RPMI8226 (cell line): ENCODE measurements at regions not wholly inside any gene's neighbourhood (a gene's known extent, or its start where the extent isn't known, plus 50 kb on each side); places are given as distances from the start of the nearest gene placed in this dataset.
"Not testable (repeated sequence)": the region's sequence is repeated elsewhere in the genome, so short reads cannot be mapped to it uniquely, and the experiment has no call there.

ENCODE experiments used
- DNase-seq: peaks from one replicate; pipeline ENCODE4 v3.0.0-alpha.2; 2015

DNA sequence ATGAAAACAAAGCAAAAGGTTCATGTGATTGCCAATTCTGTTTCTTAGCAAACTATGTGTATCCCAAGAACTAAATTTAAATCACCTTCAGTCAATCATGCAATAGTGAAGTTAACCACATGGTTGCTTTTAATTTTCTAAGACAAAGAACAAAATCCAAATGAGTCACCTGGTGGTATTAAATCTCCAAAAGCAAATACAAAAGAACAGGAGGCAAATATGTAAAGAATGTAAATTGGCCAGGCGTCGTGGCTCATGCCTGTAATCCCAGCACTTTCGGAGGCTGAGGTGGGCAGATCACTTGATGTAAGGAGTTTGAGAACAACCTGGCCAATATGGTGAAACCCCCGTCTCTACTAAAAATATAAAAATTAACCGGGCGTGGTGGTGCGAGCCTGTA is 54.2 kb upstream of the PIK3R4 start:
- DNase-seq = no peak

DNA sequence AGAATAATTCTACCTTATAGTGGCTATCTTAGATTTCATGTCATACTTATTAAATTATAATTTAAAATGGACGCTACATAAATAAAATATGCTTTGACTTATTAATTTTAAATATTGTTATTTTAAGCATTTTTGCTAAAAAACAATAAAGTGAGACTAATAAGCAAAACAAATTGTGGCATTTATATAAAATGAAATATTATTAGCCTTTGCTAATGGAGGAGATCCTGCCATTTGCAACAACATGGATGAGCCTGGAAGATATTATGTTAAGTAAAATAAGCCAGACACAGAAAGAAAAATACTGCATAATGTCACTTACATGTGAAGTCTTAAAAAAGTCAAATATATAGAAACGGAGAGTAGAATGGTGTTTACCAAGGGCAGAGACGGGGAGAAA is 54.8 kb upstream of the PIK3R4 start:
- no peak for DNase-seq

DNA sequence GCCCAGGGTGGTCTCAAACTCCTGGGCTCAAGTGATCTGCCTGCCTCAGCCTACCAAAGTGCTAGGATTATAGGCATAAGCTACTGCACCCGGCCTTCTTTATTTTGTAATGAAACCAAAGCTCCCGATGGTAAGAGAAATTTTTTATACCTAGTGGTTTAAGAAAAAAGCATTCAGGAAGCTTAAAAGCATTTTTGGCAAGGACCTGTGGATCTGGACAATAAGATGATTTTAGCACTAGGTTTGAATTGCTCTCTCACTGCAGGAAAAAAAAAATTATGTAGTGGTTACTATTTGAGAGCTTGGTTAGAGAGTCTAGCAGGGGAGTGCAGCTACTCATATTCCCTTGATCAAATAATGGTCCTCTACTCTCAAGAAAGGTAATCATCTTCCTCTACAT is 64.9 kb upstream of the PIK3R4 start:
- no peak for DNase-seq

DNA sequence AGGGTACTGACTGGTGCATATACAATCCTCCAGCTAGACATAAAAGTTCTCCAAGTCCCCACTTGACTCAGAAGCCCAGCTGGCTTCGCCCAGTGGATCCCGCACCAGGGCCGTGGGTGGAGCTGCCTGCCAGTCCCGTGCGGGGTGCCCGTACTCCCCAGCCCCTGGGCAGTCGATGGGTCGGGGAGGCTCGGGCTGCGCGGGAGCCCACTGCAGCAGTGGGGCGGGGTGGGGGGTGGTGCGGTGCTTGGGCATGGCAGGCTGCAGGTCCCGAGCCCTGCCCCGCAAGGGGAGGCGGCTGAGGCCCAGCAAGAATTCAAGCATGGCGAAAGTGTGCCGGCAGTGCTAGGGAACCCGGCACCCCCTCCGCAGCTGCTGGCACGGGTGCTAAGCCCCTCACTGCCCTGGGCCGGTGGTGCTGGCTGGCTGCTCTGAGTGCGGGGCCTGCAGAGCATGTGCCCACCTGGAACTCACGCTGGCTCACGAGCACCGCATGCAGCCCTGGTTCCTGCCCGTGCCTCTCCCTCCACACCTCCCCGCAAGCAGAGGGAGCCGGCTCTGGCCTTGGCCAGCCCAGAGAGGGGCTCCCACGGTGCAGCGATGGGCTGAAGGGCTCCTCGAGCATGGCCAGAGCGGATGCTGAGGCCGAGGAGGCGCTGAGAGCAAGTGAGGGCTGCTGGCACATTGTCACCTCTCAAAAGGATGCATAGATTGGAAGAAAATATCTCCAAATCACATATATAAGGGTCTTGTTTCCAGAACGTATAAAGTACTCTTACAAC is 68.3 kb upstream of the PIK3R4 start:
- DNase-seq = no peak

DNA sequence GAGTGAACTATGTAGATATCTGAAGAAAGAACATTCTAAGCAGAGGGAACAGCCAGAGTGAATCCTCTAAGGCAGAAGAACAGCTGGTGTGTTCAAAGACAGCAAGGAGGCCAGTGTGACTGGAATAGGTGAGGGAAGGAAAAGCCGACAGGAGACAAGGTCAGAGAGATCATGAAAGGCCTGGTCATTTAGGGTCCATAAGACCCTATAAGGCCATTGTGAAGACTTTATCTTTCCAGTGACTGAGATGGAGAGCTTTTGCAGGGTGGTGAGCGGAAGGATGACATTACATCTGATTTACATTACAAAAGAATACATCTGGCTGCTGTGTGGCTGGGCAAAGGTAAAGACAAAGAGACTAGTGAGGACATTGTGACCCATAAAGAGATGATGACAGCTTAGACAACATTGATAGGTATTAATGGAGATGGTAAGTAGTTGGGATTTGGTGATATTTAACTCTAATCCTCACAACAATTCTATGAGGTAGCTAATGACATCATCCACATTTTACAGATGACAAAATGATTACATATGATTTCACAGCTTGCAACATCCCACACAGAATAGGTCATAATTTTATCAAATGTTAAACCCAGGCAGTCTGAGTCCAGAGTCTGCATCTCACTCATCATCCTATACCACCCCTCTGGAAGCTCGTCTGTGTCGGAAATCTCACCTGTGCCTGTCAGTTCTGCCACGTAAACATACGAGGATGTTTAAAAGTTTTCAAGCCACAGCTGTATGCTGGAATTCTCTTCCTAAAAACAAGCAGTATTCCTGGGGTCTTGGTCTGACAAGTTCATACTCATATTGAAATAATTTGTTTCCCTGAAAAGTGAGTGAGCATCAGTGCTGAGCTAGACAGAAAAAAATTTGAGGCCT is 70.2 kb upstream of the PIK3R4 start:
- no peak for DNase-seq

DNA sequence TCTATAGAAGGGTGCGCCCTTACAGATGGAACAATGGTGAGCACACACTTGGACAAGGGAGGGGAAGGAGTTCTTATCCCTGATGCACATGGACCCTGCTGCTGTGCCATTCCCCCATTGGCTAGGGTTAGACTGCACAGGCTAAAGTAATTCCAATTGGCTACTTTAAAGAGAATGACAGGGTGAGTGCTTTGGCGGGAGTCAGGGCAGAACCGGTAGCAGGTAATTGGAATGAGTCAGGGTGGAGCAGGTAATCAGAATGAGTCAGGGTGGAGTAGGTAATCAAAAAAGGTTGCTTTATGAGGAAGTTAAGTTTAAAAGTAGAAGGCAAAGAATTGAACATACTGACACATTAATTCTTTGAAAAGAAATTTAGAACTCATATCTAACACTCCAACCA is 71.4 kb upstream of the PIK3R4 start:
- not testable (repeated sequence) for DNase-seq

DNA sequence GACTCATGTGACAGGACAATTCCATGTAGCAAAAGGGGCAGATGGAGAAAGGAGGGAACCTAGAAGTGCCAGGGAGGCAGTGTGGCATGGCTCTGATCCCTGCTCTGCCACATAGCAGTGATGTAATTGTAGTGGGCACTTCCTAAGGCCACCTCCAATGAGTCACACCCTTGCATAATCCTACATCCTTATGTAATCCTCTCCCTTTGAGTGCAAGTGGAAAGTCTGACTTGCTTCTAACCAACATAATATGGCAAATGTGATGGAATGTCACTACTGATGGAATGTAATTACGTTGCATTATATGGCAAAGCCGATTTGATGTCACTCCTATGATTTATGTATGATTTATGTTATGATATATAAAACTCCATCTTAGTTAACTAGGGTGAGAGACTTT is 72.9 kb upstream of the ATP2C1 start:
- DNase-seq = no peak

DNA sequence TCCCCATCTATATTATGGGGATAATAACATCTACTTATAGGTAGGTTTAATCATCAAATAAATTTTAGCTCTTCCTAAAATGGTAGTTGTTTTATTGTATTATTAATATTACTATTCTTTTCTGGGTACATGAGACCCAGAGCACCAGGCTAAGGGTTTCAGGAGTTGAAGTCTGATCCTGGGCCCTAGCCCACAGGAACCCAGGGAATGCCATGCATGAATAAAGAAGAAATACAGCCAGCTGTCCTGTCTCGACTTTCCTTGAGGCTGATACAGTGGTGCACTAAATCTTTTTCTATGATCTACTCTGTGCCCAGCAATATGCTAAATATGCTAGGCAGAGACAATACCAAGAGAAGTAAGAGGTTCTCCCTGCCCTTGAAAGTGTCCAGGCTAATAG is 72.1 kb upstream of the ATP2C1 start:
- no peak for DNase-seq

DNA sequence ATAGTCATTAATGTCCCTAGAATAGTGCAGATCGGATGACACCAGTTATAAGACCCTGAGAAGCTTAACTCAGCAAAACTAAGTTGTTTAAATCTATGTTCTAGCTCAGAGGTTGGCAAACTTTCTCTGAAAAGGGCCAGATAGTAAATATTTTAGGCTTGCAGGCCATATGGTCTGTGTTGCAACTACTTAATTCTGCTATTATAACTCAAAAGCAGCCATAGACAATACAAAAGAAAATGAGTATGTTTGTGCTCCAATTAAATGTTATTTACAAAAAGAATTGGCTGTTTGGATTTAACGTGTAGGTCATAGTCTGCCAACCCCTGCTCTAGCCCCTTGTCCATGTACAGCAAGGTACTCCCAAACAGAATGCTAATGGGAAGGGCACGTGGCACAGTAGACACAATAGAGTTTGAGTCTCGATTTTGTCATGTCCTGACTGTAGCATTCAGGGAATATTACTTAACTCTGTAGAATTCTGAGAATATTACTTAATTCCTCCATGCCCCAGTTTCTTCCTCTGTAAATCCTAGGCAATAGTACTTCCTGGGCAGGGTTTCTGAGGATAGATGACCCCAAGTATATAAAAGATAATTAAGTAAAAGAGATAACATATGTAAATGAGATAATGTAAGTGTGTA is 70.5 kb upstream of the ATP2C1 start:
- no peak for DNase-seq

DNA sequence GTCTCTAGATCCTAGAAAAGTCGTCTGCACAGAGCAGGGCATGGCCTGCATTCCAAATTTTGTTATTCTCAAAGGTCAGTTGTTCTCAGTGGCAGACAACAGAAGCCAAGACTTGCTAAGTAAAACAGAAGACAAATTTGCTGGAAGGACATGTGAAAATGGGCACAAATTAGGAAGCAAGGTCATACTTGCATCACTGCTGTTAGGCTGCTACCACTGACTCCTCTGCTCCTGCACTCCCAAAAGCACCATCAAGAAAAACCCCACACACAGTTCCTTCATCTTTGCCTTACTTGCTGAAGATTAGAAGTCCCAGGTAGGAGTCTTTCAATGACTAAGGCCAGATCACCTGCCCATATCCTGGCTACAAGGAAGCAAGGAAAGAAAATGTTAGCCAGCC is 69.9 kb upstream of the ATP2C1 start:
- DNase-seq = no peak

DNA sequence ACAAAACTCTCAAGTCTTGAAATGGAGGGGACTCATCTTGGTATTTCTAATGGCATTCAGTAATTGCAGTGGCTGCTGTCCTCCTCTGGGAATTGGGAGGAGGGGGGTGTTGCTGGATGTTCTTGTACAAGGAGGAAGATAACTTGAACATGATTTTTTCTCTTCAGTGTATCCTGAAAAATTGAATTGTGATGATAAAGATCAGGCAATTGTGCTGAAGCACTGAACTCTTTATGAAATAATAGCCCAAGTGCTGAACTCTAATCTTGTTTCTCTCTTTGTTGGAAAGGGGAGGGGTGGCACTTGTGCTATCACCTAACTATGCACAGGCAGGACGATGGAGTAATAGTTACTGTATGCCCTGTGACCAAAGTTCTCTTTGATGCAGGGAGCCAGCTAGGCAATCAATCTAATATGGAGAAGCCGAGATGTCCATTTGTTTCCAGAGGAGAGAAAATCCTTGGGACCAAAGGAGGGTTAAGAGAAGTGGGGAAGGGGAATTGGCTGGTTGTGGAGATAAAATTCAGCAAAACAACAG is 68.1 kb upstream of the ATP2C1 start:
- DNase-seq = no peak

DNA sequence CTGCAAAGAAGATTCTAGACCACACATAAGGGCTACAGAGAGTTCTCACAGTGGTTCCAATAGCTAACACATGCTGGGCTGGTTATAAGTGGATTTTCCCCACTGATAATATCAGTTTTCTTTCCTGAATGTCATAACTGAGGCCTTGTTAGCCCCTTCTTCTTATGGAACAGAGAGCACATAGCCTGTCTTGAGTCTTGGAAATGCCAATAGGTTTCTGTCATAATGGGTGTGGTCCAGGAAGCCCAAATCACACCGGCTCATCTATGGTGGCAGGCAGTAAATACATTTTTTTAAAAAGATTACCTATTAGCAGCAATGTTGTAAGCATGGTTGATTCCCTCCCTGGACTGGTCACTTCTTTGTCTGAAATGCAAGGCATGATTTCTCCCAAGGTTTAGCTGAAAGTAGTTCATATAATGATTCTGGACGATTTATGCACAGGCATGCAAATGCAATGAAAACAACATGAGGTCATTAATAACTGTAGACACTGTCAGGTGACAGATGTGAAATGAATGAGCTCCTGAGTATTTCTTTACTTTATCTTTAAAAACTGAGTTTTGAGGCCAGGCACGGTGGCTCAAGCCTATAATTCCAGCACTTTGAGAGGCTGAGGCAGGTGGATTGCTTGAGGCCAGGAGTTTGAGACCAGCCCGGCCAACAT is 67.2 kb upstream of the ATP2C1 start:
- DNase-seq = no peak

DNA sequence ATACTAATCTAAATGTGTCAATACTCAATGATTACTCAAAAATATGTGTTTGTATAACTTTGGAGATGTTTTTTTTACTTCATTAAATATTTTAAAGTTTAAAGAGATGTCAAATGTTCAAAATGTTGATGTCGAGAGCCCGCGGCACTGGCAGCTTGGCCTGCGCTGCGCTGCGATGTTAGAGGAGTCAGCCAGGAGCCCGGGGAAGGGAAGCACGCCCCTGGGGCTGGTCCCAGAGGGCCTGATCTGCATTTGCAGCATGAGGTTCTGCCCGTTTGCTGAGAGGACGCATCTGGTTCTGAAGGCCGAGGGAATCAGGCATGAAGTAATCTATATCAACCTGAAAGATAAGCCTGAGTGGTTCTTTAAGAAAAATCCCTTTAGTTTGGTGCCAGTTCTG is 66.4 kb upstream of the ATP2C1 start:
- DNase-seq = no peak

DNA sequence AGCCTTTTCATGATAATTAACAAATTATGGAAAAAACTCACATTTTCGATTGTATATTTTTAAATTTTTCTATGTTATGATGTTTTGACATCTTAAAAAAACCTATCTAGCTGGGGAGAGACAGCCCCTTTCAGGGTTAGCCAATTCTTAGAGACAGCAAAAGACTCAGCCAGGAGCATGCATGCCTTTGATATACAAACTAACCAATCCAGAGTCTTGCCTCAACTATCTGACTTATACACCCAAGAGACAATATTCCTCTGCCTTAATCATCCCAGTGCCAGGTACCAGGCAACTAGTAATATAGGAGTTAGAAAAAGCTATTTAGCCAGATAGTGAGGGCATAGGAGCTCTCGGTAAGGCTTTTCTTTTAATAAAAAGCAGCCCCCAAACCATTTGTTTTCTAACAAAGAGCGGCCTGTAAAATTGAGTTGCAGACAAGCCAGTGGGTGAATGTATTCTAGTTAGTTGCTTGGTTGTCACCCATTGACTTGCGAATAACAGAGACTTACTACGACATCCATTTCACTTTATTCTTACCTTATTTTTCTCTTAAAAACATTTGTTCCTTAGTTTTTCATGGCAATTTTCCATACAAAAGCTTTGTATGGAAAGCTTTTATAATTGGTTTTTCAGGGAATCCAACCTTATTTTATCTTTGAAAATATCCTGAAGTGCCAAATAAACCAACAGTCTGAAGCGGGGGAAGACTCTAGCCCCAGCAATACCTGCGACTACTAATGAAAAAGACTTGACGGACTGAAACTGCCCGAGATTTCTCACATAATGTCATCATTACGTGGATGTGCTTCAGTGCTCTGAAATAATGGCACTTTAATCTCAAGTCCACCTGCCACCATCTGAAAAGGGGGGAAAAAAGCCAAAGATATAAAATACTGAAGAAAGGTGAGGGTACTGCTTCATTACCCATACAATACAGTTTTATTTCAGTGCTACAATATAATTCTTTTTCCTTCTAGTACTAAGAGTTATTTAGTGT is 64.6 kb upstream of the ATP2C1 start:
- no peak for DNase-seq

DNA sequence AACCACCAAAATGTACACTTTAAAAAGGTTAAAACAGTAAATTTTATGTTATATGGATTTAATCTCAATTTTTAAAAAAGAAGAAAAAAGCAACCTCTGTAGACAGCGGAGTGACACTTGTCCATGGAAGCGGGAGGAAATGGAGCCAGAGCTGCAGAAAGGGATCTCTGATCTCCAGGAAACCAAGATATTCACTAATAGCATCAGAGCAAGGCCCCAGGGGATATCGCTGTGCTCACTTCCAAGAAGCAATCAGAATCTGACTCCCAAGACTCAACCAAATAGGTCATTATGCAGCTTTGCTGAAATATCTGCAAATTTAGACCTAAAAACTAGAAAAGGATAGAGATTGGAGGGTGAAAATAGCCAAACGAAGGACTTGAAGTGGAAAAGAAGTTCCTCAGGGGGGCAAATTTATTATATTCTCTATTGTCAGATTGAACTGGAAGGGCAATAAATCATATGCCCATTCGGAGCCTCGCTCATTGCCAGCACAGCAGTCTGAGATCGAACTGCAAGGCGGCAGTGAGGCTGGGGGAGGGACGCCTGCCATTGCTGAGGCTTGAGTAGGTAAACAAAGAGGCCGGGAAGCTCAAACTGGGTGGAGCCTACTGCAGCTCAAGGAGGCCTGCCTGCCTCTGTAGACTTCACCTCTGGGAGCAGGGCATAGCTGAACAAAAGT is 62.0 kb upstream of the ATP2C1 start:
- DNase-seq = no peak

DNA sequence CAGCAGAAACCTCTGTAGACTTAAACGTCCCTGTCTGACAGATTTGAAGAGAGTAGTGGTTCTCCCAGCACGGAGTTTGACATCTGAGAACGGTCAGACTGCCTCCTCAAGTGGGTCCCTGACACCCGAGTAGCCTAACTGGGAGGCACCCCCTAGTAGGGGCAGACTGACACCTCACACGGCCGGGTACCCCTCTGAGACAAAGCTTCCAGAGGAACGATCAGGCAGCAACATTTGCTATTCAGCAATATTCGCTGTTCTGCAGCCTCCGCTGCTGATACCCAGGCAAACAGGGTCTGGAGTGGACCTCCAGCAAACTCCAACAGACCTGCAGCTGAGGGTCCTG is 61.5 kb upstream of the ATP2C1 start:
- not testable (repeated sequence) for DNase-seq

DNA sequence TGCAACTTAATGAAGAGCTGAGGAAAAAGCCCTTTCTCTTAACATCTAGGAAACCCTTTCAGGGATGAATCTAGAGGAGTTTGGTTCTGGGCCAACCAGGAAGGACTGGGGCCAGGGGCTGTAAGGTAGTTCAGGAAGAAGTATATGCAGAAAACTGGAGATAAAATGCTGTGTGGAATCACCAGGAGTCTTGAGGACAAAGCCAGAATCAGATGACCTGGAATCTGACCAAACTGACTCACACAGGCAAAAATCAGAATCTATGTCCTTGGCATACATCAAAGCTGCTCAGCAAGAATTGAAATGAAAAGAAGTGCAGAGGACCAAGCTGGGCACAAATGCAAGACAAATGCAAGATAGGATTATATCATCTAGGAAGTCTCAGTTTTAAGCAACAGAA is 59.4 kb upstream of the ATP2C1 start:
- DNase-seq = no peak

DNA sequence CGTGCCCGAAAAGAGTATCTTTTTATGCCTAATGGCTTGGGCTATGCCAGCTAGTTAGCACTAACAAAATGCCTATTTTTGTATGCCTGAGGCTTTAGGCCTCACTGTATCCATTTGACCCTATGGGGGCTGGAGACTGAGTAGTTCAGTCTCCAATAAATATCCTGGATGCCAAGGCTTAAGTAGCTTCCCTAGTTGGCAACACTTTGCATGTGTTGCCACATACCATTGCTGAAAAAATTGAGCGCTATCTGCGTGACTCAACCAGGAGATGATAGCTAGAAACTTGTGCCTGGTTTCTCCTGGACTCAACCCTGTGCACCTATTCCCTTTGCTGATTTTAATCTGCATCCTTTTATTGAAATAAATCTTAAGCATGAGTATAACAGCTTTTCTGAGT is 58.4 kb upstream of the ATP2C1 start:
- no peak for DNase-seq

DNA sequence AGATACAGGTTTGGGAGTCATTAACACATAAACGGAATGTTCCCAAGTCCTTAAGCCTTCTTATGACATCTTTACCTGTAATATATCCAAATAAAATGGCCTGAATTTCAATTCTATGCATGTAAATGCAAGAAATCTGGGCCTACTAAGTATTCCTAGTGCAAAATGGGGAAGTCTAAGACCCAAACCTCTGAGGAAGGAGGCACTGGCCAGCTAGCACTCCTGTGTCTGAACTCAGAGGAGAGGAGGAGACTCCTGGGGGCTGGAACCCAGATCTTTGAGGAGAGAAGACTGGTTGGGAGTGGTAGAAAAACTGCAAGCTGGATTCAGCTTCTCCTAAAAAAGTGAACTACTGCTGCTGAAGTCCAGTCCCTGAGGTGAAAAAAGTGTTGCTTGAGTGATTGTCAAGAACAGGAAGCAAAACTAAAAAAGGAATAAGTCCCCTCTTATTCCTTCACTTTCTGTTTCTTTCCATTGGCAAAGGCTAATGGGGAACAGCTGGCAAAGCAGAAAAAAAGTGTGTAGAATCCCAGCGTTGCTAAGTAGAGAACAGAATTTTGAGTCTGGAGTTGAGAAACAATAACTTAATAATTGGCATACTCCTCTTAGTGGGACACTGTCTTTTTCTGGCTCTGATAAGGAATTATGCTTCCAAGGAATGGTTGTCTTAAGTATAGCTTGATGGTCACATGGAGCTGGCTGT is 54.8 kb upstream of the ATP2C1 start:
- peak; percentile 25 for DNase-seq

DNA sequence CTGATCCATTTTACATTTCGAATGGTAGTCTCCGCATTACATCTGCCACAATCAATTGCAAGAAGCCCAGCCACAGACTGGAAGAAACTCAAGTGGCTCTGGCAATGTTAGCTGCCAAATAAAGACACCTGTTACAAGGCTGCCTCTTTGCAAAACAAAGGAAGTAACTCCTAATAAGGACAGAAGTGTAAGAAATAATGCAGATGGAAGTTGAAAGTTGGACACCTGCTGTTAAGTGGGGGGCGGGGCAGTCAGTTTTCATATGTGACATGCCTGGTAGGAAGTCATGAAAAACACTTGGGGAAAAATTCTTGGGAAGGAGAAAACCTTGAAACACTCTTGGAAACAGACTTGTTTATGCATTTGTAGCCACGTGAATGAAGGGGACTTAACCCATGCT is 54.1 kb upstream of the ATP2C1 start:
- DNase-seq = peak; percentile 84

DNA sequence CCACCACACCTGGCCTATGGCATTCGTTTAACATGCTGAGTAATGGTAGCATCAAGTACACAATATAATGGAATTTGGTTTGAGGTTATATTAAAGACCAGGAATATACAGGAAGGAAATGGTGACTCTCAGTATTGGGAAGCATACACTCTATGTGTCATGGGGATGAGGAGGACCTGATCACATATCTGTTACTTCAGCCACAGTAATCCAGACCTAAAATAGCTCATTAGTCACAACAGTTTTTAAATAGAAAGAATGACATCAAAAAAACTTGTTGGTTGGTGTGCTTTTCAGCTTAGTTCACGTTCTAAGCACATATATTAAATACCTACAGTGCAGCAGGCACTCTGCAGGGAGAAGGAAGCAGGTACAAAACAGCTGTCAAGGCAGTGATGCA is 52.5 kb upstream of the ATP2C1 start:
- DNase-seq = peak; percentile 21
